Endothelial cell (in vitro differentiated cells): ENCODE measurements at regions not wholly inside any gene's neighbourhood (a gene's known extent, or its start where the extent isn't known, plus 50 kb on each side); places are given as distances from the start of the nearest gene placed in this dataset.

ENCODE experiments used
- DNase-seq: peaks from one replicate; pipeline ENCODE4 v3.0.0; 2021; ENCODE audit warnings: low spot score
- H3K27ac Mint-ChIP-seq: one replicate; pipeline ENCODE4 v1.8.0; 2021; ENCODE audit warnings: mixed read lengths, inconsistent platforms; ENCODE audit not compliant: unreplicated experiment
- H3K27me3 Mint-ChIP-seq: one replicate; pipeline ENCODE4 v1.8.0; 2021; ENCODE audit warnings: mild to moderate bottlenecking, moderate library complexity, mixed read lengths, inconsistent platforms; ENCODE audit not compliant: unreplicated experiment
- H3K36me3 Mint-ChIP-seq: one replicate; pipeline ENCODE4 v1.8.0; 2021; ENCODE audit warnings: mild to moderate bottlenecking, low read depth, mixed read lengths, inconsistent platforms; ENCODE audit not compliant: unreplicated experiment
- H3K4me1 Mint-ChIP-seq: one replicate; pipeline ENCODE4 v1.8.0; 2021; ENCODE audit warnings: mild to moderate bottlenecking, mixed read lengths, inconsistent platforms; ENCODE audit not compliant: unreplicated experiment
- H3K4me3 Mint-ChIP-seq: one replicate; pipeline ENCODE4 v1.8.0; 2021; ENCODE audit warnings: mild to moderate bottlenecking, mixed read lengths, inconsistent platforms; ENCODE audit not compliant: unreplicated experiment
- H3K9me3 Mint-ChIP-seq: one replicate; pipeline ENCODE4 v1.8.0; 2021; ENCODE audit warnings: mixed read lengths, inconsistent platforms; ENCODE audit not compliant: unreplicated experiment
- TF ChIP-seq, protein P1 (sequence below): fragments of 200-600 bp; sonication (generic); IDR thresholded peaks from one replicate; pipeline ENCODE4 v1.5.0; 2021; ENCODE audit warnings: antibody characterized with exemption; ENCODE audit not compliant: unreplicated experiment

- no peak overlapping the region for H3K4me3 Mint-ChIP-seq
- H3K36me3 Mint-ChIP-seq, result no peaks in the 10 kb centered on the region
- H3K27ac Mint-ChIP-seq, result no peak overlapping the region
- no peak for DNase-seq
- no peaks in the 10 kb centered on the region for H3K9me3 Mint-ChIP-seq
- TF ChIP-seq, protein P1, sequence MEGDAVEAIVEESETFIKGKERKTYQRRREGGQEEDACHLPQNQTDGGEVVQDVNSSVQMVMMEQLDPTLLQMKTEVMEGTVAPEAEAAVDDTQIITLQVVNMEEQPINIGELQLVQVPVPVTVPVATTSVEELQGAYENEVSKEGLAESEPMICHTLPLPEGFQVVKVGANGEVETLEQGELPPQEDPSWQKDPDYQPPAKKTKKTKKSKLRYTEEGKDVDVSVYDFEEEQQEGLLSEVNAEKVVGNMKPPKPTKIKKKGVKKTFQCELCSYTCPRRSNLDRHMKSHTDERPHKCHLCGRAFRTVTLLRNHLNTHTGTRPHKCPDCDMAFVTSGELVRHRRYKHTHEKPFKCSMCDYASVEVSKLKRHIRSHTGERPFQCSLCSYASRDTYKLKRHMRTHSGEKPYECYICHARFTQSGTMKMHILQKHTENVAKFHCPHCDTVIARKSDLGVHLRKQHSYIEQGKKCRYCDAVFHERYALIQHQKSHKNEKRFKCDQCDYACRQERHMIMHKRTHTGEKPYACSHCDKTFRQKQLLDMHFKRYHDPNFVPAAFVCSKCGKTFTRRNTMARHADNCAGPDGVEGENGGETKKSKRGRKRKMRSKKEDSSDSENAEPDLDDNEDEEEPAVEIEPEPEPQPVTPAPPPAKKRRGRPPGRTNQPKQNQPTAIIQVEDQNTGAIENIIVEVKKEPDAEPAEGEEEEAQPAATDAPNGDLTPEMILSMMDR, result no peak
- no peaks in the 10 kb centered on the region for H3K4me1 Mint-ChIP-seq
- no peaks in the 10 kb centered on the region for H3K27me3 Mint-ChIP-seq
These were observed 714.9 kb upstream of the MEF2C start for GRCh38 chr5:89597878-89598277.

- no peak overlapping the region for H3K4me3 Mint-ChIP-seq
- H3K36me3 Mint-ChIP-seq, result no peaks in the 10 kb centered on the region
- H3K27ac Mint-ChIP-seq, result no peak overlapping the region
- H3K9me3 Mint-ChIP-seq, result no peaks in the 10 kb centered on the region
- DNase-seq, result no peak
- TF ChIP-seq, protein P1, result no peak
- H3K4me1 Mint-ChIP-seq, result no peaks in the 10 kb centered on the region
- H3K27me3 Mint-ChIP-seq, result no peaks in the 10 kb centered on the region
These were observed 713.8 kb upstream of the MEF2C start for GRCh38 chr5:89596821-89597220.

DNA sequence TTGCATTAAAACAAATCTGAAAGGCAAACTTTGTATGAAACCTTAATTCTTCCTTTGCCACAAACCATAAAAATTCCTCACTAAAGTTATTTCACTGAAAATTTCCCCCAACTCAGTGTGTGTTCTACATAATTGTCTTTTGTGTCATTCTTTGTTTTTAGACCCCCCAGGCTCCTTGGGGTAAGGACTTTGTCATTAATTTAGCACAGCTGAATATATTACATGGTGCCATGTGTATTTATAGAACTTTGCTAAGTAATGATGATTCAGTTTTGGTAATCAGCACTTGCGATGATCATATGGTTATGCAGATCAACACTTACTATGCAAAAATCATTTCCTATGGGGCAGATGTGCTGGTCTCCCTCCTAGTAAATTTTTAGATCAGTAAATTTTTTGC, 712.1 kb upstream of the MEF2C start:
- Mint-ChIP-seq H3K36me3 (no peaks in the 10 kb centered on the region), H3K27me3 (no peaks in the 10 kb centered on the region), H3K9me3 (no peaks in the 10 kb centered on the region), H3K27ac (no peak overlapping the region), H3K4me3 (no peak overlapping the region), H3K4me1 (no peaks in the 10 kb centered on the region)
- no peak for DNase-seq
- TF ChIP-seq, protein P1, result no peak

DNA sequence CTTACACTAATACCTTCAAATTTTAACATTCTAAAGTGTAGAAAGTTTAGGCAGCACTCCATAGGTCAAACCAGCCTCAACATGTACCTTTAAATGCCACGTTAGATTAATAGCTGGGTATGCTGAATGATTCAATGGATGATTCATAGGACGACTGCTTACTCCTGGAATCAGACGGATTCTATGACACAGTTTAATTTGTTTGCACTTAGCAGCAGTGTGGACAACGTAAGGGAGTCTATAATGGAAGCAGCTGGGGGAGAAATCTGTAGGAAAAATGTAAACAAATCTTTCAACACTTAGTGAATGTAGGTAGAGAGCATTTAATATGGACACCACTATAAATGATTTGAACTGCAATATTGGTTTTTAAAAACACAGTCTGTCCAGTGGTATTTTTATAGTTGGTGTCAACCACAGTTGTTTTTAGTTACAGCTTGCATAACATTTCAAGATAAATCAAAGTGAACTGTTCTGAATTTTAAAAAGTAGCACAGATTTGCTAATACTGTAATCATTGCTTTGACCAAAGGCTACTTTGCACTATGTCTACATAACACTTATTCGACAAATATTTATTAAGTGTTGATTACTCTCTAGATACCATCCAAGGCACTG, 701.5 kb upstream of the MEF2C start:
- no peak overlapping the region for H3K4me3 Mint-ChIP-seq
- no peaks in the 10 kb centered on the region for H3K27me3 Mint-ChIP-seq
- H3K27ac Mint-ChIP-seq, result no peak overlapping the region
- H3K9me3 Mint-ChIP-seq, result no peaks in the 10 kb centered on the region
- no peak for DNase-seq
- TF ChIP-seq, protein P1, result no peak
- H3K36me3 Mint-ChIP-seq, result no peaks in the 10 kb centered on the region
- H3K4me1 Mint-ChIP-seq, result no peaks in the 10 kb centered on the region

GRCh38 chr5:89583534-89583933, 700.5 kb upstream of the MEF2C start:
- TF ChIP-seq, protein P1, result no peak
- H3K4me1 Mint-ChIP-seq, result no peaks in the 10 kb centered on the region
- H3K4me3 Mint-ChIP-seq, result no peak overlapping the region
- H3K27me3 Mint-ChIP-seq, result no peaks in the 10 kb centered on the region
- no peak overlapping the region for H3K27ac Mint-ChIP-seq
- no peak for DNase-seq
- H3K36me3 Mint-ChIP-seq, result no peaks in the 10 kb centered on the region
- no peaks in the 10 kb centered on the region for H3K9me3 Mint-ChIP-seq
